GM18511 (cell line): ENCODE measurements at regions not wholly inside any gene's neighbourhood (a gene's known extent, or its start where the extent isn't known, plus 50 kb on each side); places are given as distances from the start of the nearest gene placed in this dataset.

ENCODE experiments used
- ATAC-seq: cut with Tn5 transposase; IDR thresholded peaks from one replicate; pipeline ENCODE4 v1.9.1; 2021; ENCODE audit warnings: mild to moderate bottlenecking, moderate library complexity; ENCODE audit not compliant: unreplicated experiment

GRCh38 chr22:25365491-25366261, 146.2 kb downstream of the CRYBB2 start:
- no peak for ATAC-seq

GRCh38 chr22:25366408-25366807, 147.0 kb downstream of the CRYBB2 start:
- ATAC-seq: no peak

GRCh38 chr22:25366876-25367466, 147.5 kb downstream of the CRYBB2 start:
- no peak for ATAC-seq

GRCh38 chr22:25367756-25368155, 148.3 kb downstream of the CRYBB2 start:
- ATAC-seq: no peak

GRCh38 chr22:25368271-25368670, 148.8 kb downstream of the CRYBB2 start:
- ATAC-seq: no peak

- ATAC-seq: no peak
These were observed 149.6 kb downstream of the CRYBB2 start for GRCh38 chr22:25369041-25369440.

- ATAC-seq: no peak
These were observed 150.9 kb downstream of the CRYBB2 start for GRCh38 chr22:25370322-25370721.

GRCh38 chr22:25372000-25372595, 152.7 kb downstream of the CRYBB2 start:
- no peak for ATAC-seq

GRCh38 chr22:25373961-25374360, 154.5 kb downstream of the CRYBB2 start:
- no peak for ATAC-seq

- ATAC-seq: no peak
These were observed 155.4 kb downstream of the CRYBB2 start for GRCh38 chr22:25374869-25375268.

- ATAC-seq: no peak
These were observed 156.2 kb downstream of the CRYBB2 start for GRCh38 chr22:25375683-25376082.

GRCh38 chr22:25377699-25378098, 158.3 kb downstream of the CRYBB2 start:
- ATAC-seq: no peak

- ATAC-seq: no peak
These were observed 160.8 kb downstream of the CRYBB2 start for GRCh38 chr22:25380122-25380747.

GRCh38 chr22:25382762-25383161, 163.3 kb downstream of the CRYBB2 start:
- no peak for ATAC-seq

- ATAC-seq: no peak
These were observed 163.9 kb downstream of the CRYBB2 start for GRCh38 chr22:25383278-25383820.

GRCh38 chr22:25383892-25384291, 164.5 kb downstream of the CRYBB2 start:
- no peak for ATAC-seq

- ATAC-seq: no peak
These were observed 167.1 kb downstream of the CRYBB2 start for GRCh38 chr22:25386538-25386884.

- ATAC-seq: no peak
These were observed 169.0 kb downstream of the CRYBB2 start for GRCh38 chr22:25388415-25388814.

GRCh38 chr22:25388866-25389540, 169.6 kb downstream of the CRYBB2 start:
- no peak for ATAC-seq

- ATAC-seq: no peak
These were observed 170.1 kb downstream of the CRYBB2 start for GRCh38 chr22:25389541-25389919.
